GF-D8 (cell line): ENCODE measurements at regions not wholly inside any gene's neighbourhood (a gene's known extent, or its start where the extent isn't known, plus 50 kb on each side); places are given as distances from the start of the nearest gene placed in this dataset.
"Not testable (repeated sequence)": the region's sequence is repeated elsewhere in the genome, so short reads cannot be mapped to it uniquely, and the experiment has no call there.

Source experiments
- DNase-seq: peaks from one replicate; lab custom pipeline; 2025; lab: John Stamatoyannopoulos, UW

DNA sequence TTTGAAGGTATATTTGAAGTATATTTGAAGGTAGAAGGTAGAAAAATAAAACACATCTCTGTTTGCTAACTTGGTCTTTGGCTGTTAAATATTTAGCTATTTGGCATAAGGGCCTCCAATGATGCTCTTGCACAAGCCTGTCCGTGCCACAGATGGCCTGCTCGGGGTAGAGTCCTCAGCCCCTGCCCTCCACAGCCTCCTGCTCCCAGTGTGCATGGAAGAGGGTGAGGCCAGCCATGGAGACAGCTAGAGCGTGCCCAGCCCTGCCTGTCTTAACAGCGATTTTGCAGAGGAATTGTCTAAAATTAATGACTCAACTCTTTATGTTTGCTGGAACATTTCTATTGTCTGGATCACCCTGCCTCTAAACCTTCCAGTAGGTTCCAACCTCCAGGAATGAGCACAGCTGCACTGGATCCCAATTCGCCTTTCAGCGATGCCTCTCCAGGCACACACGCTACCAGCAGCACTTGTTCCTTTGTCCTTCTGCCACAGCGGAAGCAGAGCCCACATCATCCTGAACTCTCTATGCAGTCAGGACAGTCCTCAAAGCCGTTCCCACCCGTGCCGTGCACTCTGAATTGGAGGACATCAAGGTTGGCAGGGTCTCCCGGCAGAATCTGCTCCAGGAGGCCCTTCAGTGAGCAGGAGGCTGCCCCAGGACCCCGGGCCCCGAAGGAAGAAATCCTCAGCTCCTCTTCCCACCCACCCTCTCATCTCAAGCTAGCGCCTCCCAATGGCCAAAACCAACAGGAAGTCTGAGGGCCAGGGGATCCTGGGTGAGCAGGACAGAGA is 254.0 kb upstream of the IRX1 start:
- no peak for DNase-seq

DNA sequence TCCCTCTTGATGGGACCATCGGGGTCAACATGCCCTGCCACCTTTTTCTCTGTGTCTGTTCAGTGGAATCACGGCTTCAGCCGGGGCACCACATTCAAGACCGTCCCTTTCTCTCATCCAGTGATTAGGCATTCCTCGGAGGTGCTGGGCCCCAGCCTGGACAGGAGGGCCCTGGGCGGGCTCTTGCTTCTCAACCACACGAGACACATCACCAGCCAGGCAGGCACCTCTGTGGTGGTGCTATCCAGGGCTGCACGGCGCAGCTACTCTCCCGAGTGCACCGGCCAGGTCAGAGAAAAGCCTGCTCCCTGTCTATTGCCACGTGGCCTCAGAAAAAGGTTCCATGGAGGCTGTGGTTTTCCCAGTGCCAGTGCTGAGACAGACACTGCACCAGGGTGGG is 255.2 kb upstream of the IRX1 start:
- DNase-seq = no peak

DNA sequence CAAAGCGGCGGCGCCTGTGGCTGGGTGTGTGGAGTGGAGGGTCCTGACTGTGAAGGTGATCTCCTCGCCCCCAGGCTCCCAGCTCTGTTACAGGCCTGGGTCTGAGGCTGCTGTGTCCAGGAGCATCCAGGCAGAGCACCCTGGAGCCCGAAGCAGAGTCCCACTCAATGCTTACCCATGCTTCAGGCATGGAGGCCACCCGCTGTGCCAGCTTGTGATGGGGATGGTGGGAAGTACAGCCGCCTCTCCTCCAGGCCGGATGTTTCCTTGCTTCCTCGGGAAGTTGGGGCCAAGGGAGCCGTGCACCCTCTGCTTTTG is 255.9 kb upstream of the IRX1 start:
- no peak for DNase-seq

DNA sequence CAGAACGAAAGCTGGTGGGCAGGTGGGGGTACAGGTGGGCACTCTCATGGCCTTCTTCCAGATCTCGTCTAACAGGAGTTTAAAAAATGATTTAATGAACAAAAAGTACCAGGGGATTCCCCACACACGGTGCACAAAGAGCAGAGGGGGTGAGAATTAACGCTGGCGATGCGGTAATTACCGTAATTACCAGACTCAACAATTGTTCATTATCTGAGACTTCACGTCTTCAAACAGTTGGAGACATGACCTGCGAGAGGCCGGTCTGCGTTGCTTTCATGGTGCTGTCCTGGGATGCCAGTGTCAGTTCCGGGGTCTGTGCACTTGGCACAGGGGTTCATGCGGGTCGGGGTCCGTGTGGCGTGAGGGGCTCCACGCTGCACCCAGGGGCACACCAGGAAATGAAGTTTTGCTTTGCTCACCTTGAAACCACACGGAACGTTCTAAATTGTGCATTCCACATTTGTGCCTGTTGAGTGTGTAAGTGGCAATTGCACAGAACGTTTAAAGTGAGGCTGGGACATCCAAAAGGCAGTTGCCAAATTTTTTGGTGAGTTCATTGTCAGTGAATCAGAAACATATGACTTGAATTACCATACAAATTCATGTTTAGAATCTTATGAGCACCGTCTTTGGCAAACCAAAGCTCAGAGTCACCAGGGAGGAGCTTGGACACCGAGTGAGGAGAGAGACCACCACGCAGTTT is 256.4 kb upstream of the IRX1 start:
- DNase-seq = no peak

DNA sequence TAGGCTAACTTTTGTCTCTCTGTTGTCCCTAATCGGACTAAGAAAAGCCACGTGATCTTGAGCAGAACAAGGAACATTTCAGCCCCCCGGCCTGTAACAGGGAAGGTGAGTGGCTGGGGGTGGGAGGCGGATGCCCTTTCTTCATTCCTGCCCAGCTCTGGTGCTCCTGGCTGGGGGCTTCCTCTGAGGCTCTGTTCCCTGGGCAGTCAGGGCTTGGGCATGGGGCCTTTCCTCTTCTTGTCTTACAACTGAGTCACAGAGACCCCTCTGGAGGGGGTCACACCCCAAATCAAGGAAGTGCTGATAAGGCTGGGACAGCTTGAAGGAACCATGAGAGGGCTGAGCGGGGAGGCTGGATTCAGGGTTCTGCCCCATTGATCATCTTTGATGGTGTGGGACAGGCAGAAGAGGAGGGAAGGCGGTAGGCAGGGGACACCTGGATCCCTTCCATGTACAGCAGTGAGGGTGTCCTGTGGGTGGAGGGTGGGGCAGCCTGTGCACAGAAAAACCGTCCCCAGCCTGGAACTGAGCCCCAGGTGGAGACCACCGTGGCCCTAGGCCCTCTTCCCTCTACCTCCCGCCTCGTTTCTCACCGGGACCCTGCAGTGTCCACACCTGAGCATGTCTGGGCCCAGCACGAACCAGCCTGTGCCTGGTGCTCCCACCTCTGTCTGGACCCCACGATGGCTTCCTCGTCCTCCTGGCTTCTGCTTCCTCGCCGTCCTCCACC is 257.7 kb upstream of the IRX1 start:
- DNase-seq = no peak

DNA sequence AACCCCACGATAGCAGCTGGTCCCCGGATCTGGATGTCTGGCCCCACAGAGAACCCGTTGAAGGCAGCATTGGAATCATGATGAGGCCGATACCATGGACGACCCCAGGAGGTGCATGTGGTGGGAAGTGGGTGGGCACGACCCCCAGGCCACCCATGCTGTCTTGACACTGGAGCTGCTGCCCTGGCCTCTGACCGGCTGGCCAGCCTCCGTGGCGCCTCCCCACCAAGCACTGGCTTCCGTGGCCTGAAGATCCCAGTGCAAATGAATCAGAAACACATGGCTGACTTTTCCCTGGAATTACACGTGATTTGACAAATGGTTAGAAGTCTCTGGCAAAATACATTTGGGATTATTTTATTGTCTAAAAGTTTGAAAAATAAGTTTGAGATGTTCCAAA is 259.0 kb upstream of the IRX1 start:
- no peak for DNase-seq

DNA sequence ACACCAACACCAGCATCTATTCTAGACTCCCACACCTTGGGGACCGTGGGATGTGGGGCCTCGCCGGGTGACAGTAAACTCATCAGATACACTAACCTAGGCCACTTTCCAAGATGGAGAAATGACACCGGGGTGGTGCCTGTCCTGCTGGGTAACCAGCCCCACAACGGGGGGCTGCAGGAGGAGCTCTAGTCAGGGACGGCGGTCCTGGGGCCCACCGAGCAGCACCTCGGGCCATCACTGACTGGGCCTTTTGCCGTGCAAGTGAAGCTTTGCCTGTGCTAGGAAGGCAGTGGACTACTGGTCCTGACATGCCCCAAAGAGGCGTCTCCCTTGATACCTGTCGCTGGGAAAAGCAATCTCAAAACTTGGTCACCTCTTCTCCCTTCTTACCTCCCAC is 260.3 kb upstream of the IRX1 start:
- DNase-seq = no peak

DNA sequence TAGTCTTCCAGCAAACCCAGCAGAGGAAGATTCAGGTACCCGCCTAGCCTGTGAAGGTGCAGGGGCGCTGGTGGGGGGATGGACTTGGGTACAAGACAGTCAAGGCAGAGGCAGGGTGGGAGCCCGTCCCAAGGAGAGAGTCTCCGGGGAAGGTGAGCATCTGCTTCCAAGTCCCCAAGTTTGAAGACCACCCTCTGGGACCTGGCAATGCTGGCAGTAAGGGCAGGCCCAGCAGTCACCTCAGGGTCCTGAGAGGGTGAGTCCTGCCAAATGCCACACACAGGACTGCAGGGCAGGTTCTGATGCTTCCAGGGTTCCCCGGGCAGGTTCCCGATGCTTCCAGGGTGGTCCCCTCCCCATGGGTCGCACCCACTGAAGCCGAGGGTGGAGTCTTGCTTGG is 261.8 kb upstream of the IRX1 start:
- no peak for DNase-seq

DNA sequence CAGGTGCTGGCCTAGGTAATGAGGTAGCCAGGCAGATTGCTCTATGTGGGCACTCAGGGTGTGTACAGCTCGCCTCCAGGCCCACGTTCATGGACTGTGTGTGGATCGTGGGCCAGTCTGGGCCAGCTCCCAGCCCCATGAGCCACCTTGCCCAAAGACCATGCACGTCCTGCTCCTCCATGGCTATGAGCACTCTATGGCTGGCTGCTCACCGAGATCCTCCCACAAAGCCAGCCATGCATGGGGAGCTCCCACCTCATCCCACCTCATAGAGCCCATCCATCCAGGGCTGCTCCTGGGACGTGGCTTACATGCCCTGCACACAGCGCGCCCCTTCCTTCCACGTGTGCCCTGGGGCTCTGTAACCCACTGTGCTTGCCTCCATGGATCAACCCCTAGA is 262.5 kb upstream of the IRX1 start:
- DNase-seq = no peak

DNA sequence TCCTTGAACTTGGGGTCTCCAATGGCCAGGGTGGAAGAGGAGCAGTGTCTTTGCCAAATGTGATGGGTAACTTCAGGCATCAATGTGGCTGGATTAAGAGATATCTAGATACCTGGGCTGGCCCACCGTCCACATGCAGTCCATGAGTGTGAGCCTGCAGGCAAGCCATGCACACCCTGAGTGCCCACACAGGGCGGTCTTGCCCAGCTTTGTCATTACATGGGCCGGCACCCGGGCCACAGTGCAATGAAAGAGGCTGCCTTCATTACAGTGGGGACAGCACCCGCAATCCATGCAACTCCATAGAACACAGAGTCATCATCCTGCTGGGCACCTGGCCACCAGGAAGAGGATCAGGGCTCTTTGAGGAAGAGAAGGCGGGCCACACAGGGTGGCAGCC is 263.8 kb upstream of the IRX1 start:
- DNase-seq = no peak

DNA sequence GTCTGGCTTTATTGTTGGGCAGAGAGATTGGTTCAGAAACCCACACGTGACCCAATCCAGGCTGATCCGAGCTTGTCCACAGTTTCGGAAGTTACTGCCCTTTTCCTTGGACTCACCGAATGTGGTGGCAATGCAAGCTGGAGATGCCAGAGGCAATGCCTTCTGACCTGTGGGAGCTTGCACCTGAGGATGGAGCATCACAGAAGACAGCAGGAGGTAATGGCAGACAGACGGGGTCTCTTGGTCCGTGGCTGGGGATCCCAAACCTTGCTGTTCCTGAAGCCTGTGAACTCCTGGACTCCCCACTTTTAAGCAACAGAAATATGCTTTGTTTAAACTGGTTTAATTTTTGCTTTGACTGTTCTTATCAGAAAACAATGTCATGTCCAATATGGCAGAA is 265.2 kb upstream of the IRX1 start:
- no peak for DNase-seq

DNA sequence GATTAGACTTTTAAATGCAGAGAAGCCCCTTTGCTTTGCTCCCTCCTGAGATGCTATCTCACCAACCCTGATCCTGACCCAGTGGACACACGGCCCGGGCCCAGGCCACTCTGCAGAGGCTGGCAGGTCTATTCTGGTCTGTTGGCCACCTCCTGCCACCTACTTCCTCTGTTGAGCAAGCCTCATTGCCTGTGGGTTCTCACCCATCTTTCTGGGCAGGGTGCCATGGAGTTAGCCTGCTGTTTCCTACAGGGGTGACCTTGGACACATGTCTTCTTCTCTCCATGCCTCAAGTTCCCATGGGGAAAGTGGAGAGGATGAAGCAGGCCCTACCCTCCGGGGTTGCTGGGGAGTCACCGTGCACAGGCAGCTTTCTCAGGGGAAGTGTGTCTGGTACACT is 266.2 kb upstream of the IRX1 start:
- DNase-seq = peak; percentile 52

DNA sequence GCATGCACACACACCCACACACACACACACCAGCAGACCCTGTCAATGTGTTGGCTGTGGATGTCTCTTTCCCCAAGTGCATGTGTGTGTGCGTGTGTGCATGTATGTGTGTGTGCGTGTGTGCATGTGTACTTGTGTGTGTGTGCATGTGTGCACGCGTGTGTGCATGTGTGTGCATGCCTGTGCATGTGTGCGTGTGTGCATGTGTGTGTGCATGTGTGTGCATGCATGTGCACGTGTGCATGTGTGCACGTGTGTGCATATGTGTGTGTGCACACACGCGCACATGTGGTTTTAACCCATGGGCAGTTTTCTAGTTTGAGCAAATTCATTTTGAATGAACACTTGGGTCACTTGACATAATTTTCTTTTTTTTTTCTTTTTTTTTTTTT is 268.8 kb upstream of the IRX1 start:
- DNase-seq = no peak

DNA sequence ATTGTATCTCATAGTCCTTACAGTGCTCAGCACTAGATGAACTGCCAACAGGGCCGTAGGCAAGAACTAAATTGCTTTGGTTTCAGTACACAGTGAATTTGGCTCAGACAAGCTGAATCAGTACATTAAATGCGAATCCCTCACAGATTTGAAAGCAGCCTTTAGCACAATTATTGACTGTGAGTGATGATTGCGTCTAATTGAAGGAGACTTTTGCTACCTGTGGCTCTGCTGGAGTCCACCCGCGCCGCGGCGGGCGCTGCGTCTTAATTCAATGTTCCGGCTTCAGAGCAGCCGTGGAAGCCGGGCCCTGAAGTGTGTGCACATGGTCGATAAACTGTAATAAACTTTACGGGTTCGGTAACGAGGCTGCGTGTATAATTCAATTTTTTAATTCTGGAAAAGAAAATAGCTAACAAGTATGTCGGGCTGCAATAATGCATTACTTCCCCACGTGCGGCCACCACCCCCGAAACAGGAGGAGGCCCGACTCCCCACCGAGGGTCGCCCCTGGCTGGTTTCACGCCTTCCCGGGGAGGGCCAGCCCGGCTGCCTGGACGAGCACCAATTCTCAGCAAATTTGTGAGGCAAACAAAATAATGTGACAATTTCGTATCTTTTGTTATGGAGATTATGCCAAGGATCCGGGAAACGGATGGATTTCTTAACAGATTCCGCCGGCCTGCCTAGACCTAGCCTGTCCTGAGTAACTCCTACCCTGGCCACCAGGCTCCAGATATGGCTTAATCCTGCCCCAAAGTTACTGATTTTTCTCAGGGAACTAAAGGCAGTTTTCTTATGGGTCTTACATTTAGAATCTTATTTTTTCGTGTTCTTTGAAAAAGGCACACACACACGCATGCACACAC is 269.4 kb upstream of the IRX1 start:
- DNase-seq = no peak

DNA sequence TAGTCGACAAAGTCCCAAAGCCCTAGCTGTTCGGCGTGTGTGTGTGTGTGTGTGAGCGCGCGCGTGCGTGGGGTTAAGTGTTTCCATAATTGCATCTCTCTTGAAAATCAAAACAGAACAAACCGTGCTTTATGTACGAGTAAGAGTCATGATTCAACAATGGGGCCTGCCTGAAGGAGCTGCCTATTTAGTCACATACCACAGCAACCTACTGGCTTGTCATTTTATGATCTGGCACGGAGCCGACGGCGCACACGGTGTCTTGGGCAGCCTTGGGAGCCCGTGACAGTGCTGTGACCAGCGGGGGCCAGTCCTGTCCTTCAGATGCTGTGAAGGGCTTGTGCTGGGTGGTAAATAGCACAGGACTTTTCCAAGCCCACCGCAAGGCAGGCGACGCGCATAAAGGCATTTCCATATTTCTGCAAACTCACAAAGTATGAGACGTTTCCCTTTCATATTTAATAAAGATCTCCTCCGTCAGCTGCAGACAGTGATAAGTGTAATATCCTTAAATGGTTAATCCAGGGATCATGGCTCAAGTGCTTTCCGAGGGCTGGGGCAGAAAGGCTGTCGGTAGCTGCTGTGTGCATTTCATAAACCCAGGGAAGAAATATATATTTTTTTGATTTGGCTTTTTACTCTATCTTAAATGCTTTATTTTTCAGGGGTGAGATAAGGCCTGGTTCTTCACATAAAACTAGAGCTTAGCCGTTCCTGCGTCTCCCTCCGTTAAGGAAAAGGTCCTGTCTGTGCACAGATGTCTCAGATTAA is 270.2 kb upstream of the IRX1 start:
- DNase-seq = no peak

DNA sequence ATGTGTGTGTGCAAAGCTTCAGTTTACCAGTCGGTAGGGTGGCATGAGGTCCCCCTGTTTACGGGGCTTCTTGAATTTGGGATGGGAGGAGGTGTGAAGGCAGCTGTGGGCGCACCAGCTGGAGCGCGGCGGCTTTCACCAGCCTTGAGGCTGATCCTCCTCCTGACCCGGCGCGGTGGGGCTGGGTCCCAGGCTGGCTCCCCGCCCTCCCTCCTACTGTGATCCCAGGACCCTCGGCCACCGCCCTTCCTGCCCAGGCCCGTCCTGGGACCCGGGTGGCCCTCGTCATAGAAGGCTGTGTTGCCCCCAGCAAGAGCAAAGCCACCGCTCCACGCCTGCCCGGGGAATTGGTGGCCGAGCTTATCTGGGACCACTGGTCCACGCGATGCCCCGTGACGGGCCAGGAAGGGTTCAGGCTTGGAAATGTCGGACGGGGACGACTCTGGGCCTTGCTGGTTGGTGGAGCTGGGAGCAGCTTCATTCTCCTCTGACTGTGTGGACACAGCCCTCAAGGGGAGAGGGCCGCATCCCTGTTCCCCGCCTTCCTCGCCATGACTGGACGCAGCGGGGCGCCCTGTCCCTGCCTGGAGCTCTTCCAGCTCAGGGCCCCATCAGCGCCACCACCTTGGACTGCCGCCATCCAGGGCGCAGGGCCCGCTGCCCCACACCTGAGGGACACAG is 271.1 kb upstream of the IRX1 start:
- DNase-seq = no peak

DNA sequence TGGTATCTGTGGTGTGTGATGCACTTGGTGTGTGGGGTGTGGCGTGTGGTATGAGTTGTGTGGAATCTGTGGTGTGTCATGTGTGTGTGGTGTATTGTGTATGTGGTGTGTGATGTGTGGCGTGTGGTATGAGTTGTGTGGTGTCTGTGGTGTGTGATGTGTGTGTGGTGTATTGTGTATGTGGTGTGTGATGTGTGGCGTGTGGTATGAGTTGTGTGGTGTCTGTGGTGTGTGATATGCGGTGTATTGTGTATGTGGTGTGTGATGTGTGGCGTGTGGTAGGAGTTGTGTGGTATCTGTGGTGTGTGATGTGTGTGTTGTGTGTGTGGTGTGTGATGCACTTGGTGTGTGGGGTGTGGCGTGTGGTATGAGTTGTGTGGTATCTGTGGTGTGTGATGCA is 271.7 kb upstream of the IRX1 start:
- not testable (repeated sequence) for DNase-seq

DNA sequence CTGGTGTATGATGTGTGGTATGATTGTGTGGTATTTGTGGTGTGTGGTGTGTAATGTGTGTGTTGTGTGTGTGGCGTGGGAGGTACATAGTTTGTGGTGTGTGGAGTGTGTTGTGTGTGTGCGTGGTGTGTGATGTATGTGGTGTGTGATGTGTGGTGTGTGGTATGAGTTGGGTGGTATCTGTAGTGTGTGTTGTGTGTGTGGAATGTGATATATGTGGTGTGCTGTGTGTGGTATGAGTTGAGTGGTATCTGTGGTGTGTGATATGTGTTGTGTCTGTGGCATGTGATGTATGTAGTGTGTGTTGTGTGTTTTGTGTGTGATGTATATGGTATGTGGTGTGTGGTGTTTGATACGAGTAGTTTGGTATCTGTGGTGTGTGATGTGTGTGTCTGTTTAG is 272.5 kb upstream of the IRX1 start:
- DNase-seq = no peak

DNA sequence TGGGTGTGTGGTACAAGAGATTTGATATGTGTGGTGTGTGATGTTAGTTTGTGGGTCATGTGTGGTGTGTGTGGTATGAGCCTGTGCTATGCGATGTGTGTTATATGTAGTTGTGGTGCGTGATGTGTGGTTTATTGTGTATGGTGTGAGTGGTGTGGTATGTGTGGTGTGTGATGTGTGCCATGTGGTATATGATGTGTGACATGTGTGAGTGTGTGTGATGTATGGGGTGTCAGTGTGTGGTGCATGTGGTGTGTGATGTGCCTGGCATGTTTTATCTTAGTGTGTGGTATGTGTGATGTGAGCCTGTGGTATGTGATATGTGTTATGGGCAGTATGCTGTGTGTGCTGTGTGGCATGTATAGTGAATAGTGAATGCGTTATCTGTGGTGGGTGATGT is 273.0 kb upstream of the IRX1 start:
- DNase-seq = no peak

DNA sequence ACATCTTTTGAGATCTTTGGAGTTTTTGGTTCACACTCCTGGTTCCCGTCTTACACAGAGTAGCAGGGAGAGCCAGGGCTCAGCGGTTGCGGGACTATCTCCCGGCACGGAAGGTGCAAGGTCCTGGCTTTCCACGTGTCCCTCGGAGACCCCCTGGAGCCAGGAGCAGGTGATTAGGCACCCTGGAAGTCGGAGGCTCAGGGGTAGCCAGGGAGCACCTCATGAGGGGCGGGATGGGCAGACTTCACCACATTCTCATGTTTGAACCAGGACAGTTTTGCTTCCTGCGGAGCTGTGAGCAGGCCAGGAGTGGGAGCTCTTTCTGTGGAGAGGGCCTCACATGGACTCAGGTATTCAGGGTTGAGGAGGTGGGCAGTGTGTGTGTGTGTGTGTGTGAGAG is 273.7 kb upstream of the IRX1 start:
- DNase-seq = no peak

DNA sequence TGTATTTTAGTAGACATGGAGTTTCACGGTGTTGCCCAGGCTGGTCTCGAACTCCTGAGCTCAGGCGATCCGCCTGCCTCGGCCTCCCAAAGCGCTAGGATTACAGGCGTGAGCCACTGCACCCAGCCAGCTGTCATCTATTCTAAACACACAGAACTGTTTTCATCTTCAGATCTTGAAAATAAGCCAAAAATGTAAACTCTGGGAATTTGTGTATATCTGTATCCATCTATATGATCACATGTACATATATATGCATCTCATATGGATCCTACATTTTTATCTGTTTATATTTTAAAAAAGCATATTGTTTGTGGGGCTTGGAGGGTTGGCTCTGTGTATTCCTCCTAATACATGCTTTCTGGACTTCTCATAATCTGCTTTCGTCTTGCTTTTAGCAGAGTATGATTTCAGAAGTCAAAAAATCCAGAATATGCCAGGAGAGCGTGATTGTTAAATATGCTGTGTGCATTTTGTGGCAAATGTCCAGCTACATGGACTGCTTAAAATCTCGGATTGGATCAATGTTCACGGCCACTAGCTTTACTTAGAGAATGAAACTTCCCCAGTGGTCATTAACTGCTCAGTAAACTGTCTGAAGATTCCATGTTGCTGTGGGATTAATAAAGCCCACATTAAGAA is 274.4 kb upstream of the IRX1 start:
- no peak for DNase-seq
